ACHN (cell line): ENCODE measurements at regions not wholly inside any gene's neighbourhood (a gene's known extent, or its start where the extent isn't known, plus 50 kb on each side); places are given as distances from the start of the nearest gene placed in this dataset.
"Not testable (repeated sequence)": the region's sequence is repeated elsewhere in the genome, so short reads cannot be mapped to it uniquely, and the experiment has no call there.

ENCODE experiments used
- DNase-seq: peaks from one replicate; pipeline ENCODE4 v3.0.0-alpha.2; 2015
- in situ Hi-C: cut with HindIII; loops from 2 replicates; pipeline ENCODE4 v1.10.0; 2017; ENCODE audit warnings: low sequenced_read_pairs, low pct_ligation_motif_present, low pct_unique_long_range_greater_than_20kb

GRCh38 chr9:2373648-2374047 is 247.9 kb upstream of the VLDLR start:
- in situ Hi-C loops = no loop called here
- DNase-seq = no peak

GRCh38 chr9:2375114-2375513 is 246.5 kb upstream of the VLDLR start:
- in situ Hi-C loops = no loop called here
- DNase-seq = no peak

- in situ Hi-C loops = no loop called here
- no peak for DNase-seq
Measured at GRCh38 chr9:2377117-2377516, 244.5 kb upstream of the VLDLR start.

GRCh38 chr9:2377834-2378233 is 243.8 kb upstream of the VLDLR start:
- in situ Hi-C loops = no loop called here
- no peak for DNase-seq

DNA sequence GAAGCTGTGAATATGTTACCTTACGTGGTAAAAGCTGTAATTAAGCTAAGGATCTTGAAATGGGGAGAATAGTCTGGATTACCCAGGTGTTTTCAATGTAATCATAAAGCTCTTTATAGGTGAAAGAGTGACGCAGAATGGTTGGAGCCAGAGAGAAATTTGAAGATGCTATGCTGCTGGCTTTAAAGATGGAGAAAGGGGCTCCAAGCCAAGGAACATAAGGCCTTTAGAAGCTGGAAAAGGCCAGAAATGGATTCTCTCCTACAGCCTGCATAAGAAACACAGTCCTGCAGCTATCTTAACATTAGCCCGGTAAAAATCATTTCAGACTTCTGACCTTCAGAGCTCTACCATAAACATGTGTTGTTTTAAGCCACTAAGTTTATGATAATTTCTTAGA is 243.3 kb upstream of the VLDLR start:
- no peak for DNase-seq
- in situ Hi-C loops = no loop called here

DNA sequence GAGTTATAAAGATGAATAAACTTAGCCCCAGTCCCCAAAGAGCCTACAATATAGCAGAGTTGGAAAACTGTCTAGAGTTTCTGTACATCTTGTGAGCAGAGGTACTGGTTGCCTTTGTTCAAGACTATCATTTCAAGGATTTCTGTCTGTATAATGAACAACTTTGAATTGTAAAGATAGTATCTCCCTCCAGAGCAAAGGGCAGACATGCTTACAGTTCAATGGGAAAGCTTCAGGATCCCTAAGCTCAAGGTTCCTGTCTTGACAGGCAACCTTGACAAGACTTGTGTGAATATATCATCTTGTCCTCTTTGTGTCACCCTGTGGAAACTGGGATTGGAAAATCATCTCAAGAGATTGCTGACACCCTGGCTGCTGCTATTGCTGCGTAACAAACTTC is 242.8 kb upstream of the VLDLR start:
- DNase-seq = no peak
- in situ Hi-C loops = no loop called here

DNA sequence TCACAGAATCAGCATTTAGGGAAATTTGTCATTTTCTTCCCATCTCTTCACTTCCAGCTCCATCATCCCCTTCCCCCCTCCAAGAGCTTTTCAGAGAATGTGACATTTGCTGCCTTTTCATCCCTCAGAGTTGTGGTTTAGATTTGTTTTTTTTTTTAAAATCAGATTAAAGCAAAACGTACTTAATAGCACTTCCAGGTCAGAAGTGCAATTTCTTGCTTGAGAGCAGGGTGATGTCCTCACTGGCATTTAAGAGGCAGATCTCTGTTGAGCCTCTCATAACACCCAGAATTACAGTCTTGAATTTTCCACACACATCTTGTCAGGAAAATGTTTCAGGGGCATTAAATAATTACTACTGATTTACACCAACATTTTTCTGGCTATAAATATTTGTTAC is 236.8 kb upstream of the VLDLR start:
- in situ Hi-C loops = no loop called here
- DNase-seq = no peak

DNA sequence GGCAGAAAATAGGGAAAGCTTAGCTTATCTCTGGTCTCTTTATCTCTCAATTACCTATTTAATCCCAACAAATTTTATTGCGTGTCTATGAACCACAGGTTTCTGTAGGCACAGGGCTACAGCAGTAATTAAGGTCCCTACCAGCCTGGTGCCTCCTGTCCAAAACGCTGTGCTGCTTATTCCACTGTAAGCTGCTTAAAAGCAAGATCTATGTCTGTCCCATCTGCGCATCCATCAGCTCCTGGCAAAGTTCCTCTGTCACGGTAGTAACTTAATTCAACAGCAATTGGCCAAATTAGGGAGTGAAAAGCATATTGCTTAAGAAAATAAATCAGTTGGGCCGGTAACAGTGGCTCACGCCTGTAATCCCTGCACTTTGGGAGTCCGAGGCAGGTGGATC is 235.8 kb upstream of the VLDLR start:
- DNase-seq = no peak
- in situ Hi-C loops = no loop called here

DNA sequence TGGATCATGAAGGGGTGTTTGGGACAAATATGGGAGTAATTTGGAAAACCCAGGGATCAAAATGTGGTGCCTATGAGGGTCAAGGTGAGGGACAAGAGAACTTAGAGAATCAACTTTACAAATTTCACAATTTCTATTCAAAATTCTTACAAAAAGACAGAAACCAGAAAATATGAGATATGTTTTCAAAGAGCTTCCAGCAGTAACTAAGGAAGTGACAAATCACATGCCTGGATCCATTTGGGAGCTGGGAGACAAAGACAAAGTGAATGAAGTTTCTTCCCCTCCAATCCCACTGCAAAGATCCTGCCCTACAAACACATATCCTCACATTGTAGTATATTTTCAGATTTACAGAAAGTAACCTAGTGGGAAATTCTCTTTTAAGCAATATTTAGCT is 235.0 kb upstream of the VLDLR start:
- no peak for DNase-seq
- in situ Hi-C loops = no loop called here

GRCh38 chr9:2387166-2387565 is 234.4 kb upstream of the VLDLR start:
- in situ Hi-C loops = no loop called here
- no peak for DNase-seq

GRCh38 chr9:2389404-2389803 is 232.2 kb upstream of the VLDLR start:
- no peak for DNase-seq
- in situ Hi-C loops = no loop called here

- no peak for DNase-seq
- in situ Hi-C loops = no loop called here
Measured at GRCh38 chr9:2390028-2390427, 231.6 kb upstream of the VLDLR start.

- in situ Hi-C loops = not testable (repeated sequence)
Measured at GRCh38 chr9:2391509-2392132, 230.0 kb upstream of the VLDLR start.

GRCh38 chr9:2394087-2394741 is 227.4 kb upstream of the VLDLR start:
- DNase-seq, in situ Hi-C loops: not testable (repeated sequence)

More at GRCh38 chr9:2391509-2392132, 230.0 kb upstream of the VLDLR start:
- DNase-seq = not testable (repeated sequence)

DNA sequence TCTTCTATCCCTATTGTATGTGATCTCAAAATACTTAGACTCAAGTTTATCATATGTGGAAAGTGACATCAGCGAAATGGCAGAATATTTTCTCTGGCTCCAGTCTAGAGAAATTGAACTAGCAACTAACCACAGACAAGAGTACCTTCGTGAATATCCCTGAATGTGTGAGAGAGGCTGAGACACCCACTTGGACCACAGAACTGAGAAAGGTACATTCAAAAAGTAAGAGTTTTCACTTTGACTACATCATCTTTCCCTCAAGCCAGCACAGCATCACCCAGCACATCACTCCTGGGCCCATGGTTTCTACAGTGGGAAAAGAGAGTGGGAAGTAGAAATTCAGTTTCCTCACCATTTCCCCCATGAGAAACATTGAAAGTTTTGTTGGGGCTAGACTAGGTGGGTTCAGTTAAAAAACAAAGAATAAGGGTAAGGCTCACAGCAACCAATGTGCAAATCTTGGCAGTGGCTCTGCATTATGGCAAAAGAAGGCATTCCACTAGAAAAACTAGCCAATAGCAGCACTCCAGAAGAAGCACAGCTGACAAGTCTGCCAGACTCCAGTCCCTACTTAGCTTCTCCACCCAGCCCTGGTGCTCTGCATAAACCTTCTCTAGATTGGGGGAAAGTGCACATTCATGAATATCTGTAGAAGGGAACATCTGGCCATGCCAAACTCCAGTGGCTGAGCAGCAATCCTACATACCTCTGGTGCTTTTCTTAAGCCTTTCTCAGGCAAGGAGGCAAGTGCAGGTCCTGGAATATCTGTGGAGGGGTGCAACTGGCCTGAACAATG is 225.6 kb upstream of the VLDLR start:
- in situ Hi-C loops = no loop called here
- no peak for DNase-seq

DNA sequence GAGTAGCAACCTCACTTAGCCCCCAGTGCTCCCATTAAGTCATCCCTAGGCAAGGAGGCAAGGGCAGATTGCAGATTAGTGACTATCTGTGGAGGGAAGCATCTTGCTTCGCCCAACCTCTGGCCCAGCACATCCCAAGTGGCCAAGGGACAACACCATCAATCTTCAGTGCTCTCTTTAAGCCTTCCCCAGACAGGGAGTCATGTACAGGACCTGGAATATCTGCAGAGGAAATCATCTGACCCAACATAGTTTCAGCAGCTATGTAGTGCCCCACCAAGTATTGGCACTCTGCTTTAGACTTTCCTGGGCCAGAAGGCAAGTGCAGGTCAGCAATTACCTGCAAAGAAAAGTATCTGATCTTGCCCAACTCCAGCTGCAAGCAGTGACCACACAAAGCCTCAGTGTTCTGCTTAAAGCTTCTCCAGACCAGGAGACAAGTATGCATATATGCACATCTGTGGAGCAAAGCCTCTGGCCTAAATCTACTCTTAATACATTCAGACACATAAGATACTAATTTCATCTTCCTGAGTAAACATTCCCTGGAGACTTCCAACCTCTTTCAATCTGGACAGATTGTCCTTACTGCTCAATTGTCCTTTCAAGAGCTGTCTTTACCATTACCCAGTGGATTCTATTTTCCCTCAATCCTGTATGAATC is 224.8 kb upstream of the VLDLR start:
- DNase-seq = no peak
- in situ Hi-C loops = no loop called here

DNA sequence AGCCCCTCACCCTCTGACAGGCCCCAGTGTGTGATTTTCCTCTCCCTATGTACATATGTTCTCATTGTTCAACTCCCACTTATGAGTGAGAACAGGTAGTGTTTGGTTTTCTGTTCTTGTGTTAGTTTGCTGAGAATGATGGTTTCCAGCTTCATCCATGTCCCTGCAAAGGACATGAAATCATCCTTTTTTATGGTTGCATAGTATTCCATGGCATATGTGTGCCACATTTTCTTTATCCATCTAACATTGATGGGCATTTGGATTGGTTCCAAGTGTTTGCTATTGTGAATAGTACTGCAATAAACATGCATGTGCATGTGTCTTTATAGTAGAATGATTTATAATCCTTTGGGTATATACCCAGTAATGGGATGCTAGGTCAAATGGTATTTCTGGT is 223.7 kb upstream of the VLDLR start:
- in situ Hi-C loops, DNase-seq: not testable (repeated sequence)

GRCh38 chr9:2401746-2402145 is 219.8 kb upstream of the VLDLR start:
- in situ Hi-C loops, DNase-seq: not testable (repeated sequence)

GRCh38 chr9:2403701-2404100 is 217.9 kb upstream of the VLDLR start:
- in situ Hi-C loops = no loop called here
- no peak for DNase-seq
